KG1 (cell line): ENCODE measurements at regions not wholly inside any gene's neighbourhood (a gene's known extent, or its start where the extent isn't known, plus 50 kb on each side); places are given as distances from the start of the nearest gene placed in this dataset.
A peak's percentile ranks its signal among the peaks of the same experiment; 100 is the strongest.

Experiments used
- DNase-seq: peaks from one replicate; lab custom pipeline; 2025; lab: John Stamatoyannopoulos, UW

DNA sequence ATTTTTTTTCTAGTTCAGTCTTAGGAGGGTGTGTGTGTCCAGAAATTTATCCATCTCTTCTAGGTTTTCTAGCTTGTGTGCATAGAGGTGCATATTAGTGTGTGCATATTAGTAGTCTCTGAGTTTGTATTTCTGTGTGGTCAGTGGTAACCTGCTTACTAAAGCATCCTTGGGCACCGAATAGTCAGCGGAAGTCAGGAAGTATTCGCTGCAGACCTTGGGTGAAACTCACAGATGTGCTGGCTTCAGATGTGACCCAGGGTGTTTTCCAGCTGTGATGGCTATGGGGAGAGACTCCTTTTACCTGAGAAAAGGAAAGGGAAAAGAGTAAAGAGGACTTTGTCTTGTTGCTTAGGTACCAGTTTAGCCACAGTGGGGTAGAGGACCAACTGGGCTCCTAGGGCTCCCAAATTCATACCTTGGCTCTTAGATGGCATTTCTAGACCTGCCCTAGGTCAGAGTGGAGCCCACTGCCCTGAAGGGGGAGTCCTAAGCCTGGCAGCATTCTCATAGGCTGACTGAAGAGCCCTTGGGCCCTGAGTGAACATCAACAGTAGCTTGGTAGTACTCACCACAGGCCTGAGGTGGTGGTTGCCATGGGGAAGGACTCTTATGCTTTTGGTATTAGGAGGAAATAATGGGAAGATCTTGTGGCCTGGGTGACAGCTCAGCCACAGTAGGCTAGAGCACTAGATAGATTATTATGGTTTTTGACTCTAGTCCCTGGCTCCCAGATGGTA is 286.0 kb upstream of the ZPLD1 start:
- no peak for DNase-seq

- DNase-seq, result no peak
Observed at GRCh38 chr3:102151935-102152334, 282.9 kb upstream of the ZPLD1 start.

GRCh38 chr3:102156426-102156825 is 278.4 kb upstream of the ZPLD1 start:
- DNase-seq, result no peak

DNA sequence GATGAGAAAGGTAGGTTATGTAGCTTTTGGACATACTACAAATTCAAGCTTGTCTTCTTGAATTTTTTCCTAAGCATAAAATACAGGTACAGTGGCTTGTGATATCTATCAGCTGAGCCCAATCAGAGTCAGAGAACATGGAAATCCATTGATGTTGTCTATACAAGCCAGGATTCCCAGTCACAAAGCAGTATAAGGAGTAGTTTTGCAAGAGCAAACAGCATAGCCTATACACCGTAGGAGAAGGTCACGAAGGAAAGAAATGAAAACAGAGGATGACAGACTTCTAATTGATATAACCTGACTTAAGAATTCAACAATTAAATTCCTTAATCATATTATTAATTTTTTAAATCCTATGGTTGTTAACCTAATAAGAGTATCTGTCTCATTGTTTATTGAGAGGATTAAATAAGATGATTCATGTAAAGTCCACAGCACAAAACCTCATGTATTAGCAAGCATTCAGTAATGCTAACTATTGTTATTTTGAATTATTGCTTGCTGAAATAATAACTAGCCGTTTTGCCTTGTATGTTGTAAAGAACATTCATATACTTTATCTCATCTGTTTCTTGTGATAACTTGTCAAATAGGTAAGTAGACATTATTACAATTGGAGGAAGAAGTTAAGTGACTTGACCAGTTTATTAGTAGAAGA is 276.6 kb upstream of the ZPLD1 start:
- DNase-seq, result no peak

- no peak for DNase-seq
Observed at GRCh38 chr3:102159810-102160451, 274.9 kb upstream of the ZPLD1 start.

GRCh38 chr3:102161384-102162006 is 273.3 kb upstream of the ZPLD1 start:
- DNase-seq, result no peak

DNA sequence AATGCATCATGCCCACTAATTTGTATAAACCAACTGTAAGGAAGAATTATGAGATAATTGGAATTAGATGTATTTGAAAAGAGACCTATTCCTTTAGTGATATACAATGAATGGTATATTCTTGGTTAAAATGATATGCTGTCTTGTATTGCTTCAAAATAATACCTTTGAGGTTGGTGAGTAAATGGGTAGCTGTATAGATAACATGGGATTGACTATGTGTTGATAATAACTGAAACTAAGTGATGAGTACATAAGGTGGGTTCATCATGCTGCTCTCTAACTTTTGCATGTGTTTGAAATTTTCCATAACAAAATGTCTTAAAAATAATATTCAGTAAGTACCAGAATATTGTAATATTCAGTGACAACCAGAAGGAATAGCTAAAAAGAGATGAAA is 272.6 kb upstream of the ZPLD1 start:
- DNase-seq, result no peak

DNA sequence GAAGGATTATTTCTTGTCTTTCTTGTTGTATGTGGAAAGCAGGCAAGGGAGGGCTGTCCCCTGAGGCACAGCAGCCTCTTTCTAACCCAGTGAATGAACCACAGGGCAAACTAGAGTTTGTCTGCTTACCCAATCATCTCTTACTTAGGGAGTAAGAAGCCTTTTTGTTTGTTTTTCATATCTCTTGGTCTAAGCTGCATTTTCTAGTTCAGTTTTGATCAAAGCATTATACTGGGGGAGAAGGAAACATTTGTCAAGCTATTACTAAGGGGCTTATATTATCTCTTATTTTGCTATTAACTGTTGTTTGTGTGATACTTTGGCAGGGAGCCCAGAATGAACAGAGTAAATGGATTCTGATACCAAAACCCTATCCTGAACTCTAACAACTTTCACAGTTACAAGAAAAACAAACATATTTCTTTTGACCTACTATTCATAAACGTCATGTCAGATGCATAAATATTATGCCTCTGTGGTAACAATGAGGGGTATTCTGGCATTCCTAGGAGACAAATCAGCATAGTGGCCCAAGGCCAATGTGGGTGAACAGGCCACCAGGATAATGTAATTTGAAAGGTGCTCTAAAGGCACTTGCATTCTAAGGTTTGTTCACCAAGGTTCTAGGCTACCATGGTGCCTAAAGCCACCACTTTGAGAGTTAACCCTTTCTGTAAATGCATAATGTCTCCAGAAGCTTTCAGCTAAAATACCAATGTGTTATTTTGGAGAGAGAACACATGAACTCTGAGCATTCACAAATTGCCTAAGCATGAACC is 271.6 kb upstream of the ZPLD1 start:
- DNase-seq, result no peak

DNA sequence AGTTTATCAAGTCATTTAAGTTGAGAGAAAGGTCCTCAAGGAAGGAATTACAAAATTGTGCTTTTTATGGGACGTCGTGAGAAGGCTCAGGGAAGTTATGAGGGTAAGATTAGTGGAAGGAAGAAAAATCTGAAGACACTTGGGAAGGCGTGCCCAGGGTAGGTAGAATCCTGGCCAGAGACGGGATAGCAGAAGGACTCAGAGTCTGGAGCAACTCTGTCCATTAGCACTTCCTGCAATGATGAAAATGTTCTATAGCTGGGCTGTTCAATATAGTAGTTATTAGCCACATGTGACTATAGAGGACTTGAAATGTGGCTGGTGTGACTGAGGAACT is 271.0 kb upstream of the ZPLD1 start:
- DNase-seq, result no peak

DNA sequence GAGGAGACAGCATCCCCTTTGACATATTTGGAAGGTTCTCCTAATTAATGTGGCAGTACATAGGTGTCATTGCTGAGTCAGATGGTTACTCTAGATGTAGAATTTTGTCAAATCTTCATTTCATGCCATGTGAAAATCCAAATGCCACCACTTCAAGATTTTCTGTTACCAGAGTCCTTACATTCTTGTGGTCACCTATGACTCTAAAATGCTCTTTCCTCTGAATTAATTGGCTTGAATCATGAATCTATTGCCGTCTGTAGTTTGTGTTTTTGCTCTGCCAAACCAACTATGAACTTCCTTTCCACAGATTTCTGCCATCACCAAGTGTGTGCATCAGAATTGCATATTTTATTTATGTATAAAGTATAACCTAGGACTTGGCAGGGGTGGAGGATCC is 269.4 kb upstream of the ZPLD1 start:
- DNase-seq, result no peak

- DNase-seq, result no peak
Observed at GRCh38 chr3:102169915-102170479, 264.8 kb upstream of the ZPLD1 start.

GRCh38 chr3:102170545-102170944 is 264.3 kb upstream of the ZPLD1 start:
- no peak for DNase-seq

DNA sequence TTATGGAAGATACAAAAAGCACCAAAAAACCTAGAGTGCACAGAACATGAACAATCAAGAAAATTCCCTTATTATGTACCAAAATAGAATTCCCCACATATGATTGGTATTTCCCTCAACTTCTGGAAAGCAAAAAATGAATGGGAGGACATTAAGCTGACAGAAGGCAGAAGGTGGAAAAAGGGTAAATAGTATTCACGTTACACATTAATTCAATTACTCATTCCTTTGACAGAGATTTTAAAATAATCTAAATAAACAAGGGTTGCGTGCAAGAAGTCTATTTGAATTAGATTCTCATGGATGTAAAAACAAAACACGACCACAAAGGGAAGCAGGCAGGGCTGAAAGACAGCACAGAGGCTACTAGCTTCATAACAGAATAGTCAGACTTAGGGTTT is 260.5 kb upstream of the ZPLD1 start:
- DNase-seq, result no peak

- DNase-seq, result no peak
Observed at GRCh38 chr3:102174832-102175374, 259.9 kb upstream of the ZPLD1 start.

DNA sequence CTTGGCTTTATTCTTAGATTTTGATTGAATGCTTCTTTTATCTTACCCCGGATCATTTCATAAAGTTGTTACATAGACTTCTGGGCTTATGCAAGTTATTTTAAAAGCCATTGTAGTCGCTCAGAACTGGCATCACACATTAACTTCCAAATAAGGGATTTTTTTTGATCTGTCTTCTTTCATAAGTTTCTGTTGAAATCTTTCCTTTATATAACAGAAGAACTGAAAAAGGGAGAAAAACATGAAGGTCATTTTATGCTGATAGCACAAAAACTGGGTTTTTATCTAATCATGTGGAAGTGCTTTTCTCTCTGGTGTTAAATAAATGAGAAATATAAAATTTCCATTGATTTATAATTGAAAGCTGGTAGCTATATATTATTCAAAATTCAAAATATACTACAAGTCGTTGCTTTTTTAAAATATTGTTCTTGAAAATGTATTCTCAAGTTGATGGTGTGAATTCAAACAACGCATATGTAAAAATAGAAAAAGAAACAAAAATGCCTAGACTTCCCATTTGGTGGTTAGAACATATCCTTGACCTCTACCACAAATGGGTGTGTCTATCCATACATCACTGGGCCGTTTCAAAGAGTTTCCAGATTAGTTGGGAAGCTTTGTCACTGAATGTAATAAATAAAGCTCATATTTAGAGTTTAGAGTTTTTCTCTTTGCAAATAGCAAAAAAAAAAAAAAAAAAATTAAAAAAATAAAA is 258.3 kb upstream of the ZPLD1 start:
- no peak for DNase-seq

- no peak for DNase-seq
Observed at GRCh38 chr3:102177075-102177755, 257.6 kb upstream of the ZPLD1 start.

DNA sequence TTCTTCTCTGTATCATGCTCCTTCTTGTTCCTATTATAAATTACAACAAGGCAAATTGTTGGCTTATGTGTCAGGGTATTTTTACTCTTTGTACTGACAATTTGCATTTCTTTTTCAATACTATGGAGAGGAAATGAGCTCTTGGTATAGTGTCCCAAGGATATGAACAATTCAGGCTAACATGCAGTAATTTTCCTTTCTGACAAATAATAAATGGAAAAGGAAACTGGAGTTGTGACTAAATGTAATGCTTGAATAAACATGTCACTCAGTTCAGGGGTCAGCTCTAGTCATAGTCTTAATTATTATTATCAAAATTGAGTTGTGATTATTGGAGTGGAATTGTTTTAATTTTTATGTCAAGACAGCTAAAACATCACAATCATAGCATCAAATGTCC is 256.0 kb upstream of the ZPLD1 start:
- DNase-seq, result no peak

GRCh38 chr3:102179326-102180177 is 255.3 kb upstream of the ZPLD1 start:
- no peak for DNase-seq

GRCh38 chr3:102180280-102180931 is 254.4 kb upstream of the ZPLD1 start:
- DNase-seq, result peak; percentile 57
